ENCODE measurements at regions not wholly inside any gene's neighbourhood (a gene's known extent, or its start where the extent isn't known, plus 50 kb on each side); places are given as distances from the start of the nearest gene placed in this dataset.

DNA sequence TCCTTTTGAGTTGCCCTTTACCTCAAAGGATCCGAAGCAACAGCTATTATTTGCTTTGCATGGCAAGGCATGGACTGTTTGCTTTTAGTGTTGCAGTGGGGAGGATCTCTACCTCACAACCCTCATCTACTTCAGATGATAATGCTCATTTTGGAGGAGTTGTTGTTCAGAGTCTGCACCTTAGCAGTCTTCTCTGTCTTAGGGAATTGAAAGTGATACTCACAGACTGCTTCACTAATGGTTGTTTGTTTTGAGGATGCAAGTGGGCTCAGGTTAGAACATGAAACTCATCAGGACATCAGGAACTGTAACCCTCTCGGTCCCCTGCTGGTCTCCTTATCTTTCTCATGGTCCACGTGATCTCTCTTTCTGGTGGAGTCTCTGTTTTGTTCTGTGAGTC, 172.9 kb upstream of the ANKH start:
- DNase-seq: no peak
- H3K9me3 ChIP-seq: peaks cover 0 to 6% (median 0%) of the 10 kb centered on the region in 3 donors
- H3K27ac ChIP-seq: no peak overlapping the region
- TF ChIP-seq POLR2A (IDR thresholded peaks at IDR 0.05): no peak
- TF ChIP-seq, protein P1, sequence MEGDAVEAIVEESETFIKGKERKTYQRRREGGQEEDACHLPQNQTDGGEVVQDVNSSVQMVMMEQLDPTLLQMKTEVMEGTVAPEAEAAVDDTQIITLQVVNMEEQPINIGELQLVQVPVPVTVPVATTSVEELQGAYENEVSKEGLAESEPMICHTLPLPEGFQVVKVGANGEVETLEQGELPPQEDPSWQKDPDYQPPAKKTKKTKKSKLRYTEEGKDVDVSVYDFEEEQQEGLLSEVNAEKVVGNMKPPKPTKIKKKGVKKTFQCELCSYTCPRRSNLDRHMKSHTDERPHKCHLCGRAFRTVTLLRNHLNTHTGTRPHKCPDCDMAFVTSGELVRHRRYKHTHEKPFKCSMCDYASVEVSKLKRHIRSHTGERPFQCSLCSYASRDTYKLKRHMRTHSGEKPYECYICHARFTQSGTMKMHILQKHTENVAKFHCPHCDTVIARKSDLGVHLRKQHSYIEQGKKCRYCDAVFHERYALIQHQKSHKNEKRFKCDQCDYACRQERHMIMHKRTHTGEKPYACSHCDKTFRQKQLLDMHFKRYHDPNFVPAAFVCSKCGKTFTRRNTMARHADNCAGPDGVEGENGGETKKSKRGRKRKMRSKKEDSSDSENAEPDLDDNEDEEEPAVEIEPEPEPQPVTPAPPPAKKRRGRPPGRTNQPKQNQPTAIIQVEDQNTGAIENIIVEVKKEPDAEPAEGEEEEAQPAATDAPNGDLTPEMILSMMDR (IDR thresholded peaks at IDR 0.05): no peak
- 65 to 71% methylated on average over 3 of the region's 3 CpGs for WGBS, 2 donors
- H3K4me3 ChIP-seq: no peak overlapping the region
- H3K36me3 ChIP-seq: no peaks in the 10 kb centered on the region
- no peaks in the 10 kb centered on the region for H3K27me3 ChIP-seq
- intact Hi-C loops (cut with DNase I): no loop called here
- H3K4me1 ChIP-seq: no peaks in the 10 kb centered on the region

DNA sequence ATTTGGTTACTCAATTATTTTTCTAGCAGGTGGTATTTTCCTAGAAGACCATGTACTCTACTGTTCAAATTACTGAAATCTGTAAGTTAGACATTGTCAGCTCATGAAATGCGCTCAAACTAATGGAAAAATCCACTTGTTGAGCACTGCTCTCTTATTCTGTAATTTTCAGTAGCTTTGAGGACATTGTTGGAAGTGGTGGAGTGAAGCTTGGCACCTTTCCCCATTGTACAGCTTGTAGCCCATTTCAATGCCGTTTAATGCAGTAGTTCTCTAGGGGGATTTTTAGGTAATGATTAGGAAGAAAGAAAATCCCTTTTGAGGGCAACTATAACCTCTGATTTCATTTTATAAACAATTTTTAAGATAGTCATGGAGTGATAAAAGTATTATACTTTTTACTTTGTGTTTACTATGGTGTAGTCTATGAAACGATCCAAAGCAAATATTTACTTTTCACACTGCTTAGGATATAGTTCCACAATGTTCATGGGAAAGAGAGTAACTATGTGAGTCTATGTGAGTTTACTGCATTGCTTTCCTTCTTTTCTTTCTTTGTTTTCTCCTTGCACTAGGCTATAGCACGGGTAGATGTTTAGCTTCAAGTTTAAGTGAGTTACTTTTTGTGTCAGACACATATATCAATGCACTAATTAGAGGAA, 165.8 kb upstream of the ANKH start:
- H3K27me3 ChIP-seq: no peaks in the 10 kb centered on the region
- H3K4me3 ChIP-seq: no peak overlapping the region
- no peak overlapping the region for H3K27ac ChIP-seq
- TF ChIP-seq, protein P1 (IDR thresholded peaks at IDR 0.05): no peak
- TF ChIP-seq POLR2A (IDR thresholded peaks at IDR 0.05): no peak
- peaks cover 0 to 6% (median 5%) of the 10 kb centered on the region in 3 donors for H3K9me3 ChIP-seq
- DNase-seq: no peak
- intact Hi-C loops (cut with DNase I): no loop called here
- no peaks in the 10 kb centered on the region for H3K36me3 ChIP-seq
- H3K4me1 ChIP-seq: no peaks in the 10 kb centered on the region
- 53 to 59% methylated on average over 4 of the region's 4 CpGs for WGBS, 2 donors

DNA sequence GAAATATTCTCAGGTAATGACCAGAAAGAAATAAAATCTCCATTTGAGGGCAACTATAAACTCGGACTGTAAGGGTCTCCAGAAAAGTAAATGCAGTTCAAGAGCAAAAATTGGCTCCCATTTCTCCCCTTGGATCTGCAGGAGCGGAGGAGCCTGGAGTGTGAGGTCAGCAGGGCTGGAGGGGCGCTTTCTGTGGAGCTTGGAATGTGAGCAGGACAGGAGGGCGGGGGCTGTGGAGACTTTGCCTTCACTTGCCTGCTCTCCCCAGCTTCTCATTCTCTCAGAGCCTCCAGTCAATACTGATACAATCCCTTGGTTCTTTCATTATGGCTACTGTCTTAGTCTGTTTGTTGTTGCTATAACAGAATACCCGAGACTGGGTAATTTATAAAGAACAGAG, 162.8 kb upstream of the ANKH start:
- WGBS, 2 donors: 50 to 78% methylated on average over 5 of the region's 5 CpGs
- no peak for DNase-seq
- intact Hi-C loops (cut with DNase I): no loop called here
- H3K4me3 ChIP-seq: no peak overlapping the region
- peaks cover 0 to 5% (median 0%) of the 10 kb centered on the region in 3 donors for H3K9me3 ChIP-seq
- TF ChIP-seq, protein P1 (IDR thresholded peaks at IDR 0.05): no peak
- no peak for TF ChIP-seq POLR2A (IDR thresholded peaks at IDR 0.05)
- no peaks in the 10 kb centered on the region for H3K27me3 ChIP-seq
- H3K36me3 ChIP-seq: no peaks in the 10 kb centered on the region
- no peaks in the 10 kb centered on the region for H3K4me1 ChIP-seq
- no peak overlapping the region for H3K27ac ChIP-seq

DNA sequence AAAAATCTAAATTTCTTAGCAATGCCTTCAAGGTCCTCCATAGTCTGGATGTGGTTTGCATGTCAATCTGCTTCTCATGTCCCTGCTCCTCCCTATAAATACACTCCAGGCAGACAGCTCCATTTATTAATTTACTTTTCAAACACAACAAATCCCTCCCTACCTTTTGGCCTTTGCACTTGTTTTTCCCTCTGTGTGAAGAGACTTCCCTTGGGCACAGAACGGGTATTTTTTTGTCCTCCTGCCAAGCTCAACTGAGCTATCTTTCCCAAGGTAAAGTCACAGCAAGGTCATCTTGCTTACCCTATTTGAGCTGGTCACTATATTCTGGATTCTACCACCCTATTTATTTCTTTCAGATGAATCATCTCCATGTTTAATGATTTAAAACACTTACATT, 159.6 kb upstream of the ANKH start:
- Histone ChIP-seq H3K27me3 (peaks cover 0 to 4% (median 0%) of the 10 kb centered on the region in 4 donors), H3K9me3 (no peaks in the 10 kb centered on the region), H3K36me3 (no peaks in the 10 kb centered on the region), H3K4me3 (no peak overlapping the region), H3K27ac (no peak overlapping the region), H3K4me1 (peaks cover 0 to 6% (median 0%) of the 10 kb centered on the region in 3 donors)
- intact Hi-C loops (cut with DNase I): no loop called here
- DNase-seq: no peak
- 19 to 25% methylated on average over 1 of the region's 1 CpG for WGBS, 2 donors
- TF ChIP-seq, protein P1 (IDR thresholded peaks at IDR 0.05): no peak
- TF ChIP-seq POLR2A (IDR thresholded peaks at IDR 0.05): no peak

DNA sequence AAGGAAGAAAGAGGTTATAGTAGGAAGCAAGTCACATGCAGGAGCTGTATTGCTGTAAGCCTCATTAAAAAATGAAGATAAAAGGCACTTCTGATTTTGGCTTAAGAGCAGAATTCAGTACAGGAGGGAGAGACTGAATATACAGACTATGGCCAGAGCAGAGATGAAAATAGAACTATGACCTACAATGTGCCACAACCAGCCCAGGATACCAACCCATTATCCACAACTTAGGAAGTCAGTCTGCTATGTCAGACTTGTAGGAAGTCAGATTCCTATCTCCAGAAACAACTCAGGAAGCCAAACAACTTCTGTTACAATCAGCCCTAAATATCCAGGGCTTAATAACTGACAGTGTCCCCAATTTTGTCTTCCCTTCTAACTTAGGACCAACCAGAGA, 156.2 kb upstream of the ANKH start:
- no peak overlapping the region for H3K27ac ChIP-seq
- no peak overlapping the region for H3K4me3 ChIP-seq
- no peak for TF ChIP-seq POLR2A (IDR thresholded peaks at IDR 0.05)
- TF ChIP-seq, protein P1 (IDR thresholded peaks at IDR 0.05): no peak
- peaks cover 0 to 7% (median 0%) of the 10 kb centered on the region in 4 donors for H3K27me3 ChIP-seq
- intact Hi-C loops (cut with DNase I): no loop called here
- no peaks in the 10 kb centered on the region for H3K36me3 ChIP-seq
- H3K9me3 ChIP-seq: no peaks in the 10 kb centered on the region
- H3K4me1 ChIP-seq: peaks cover 0 to 7% (median 0%) of the 10 kb centered on the region in 3 donors
- DNase-seq: no peak

Measured in esophagus squamous epithelium (tissue), 5 donors.